Endothelial cell of umbilical vein (primary cell): ENCODE measurements at regions not wholly inside any gene's neighbourhood (a gene's known extent, or its start where the extent isn't known, plus 50 kb on each side); places are given as distances from the start of the nearest gene placed in this dataset.

Source experiments
- BruUV-seq: library from RNA; stranded (reverse); fragments of 400-500 nt; replicated peaks from 2 replicates; lab custom pipeline; 2021; lab: Mats Ljungman, UMichigan
- CTCF ChIA-PET: fragments of 300-600, 350-600 bp; sonication (Branson Sonifier 250); formaldehyde crosslinking; loops from one replicate; lab custom pipeline; 2021; ENCODE audit warnings: antibody characterized with exemption, inconsistent platforms; lab: Charles Lee
- POLR2A ChIA-PET: fragments of 300-600, 350-600 bp; sonication (Branson Sonifier 250); formaldehyde crosslinking; loops from one replicate; lab custom pipeline; 2021; ENCODE audit warnings: antibody characterized with exemption, inconsistent platforms; lab: Charles Lee
- DNase-seq: peaks from one replicate; pipeline ENCODE4 v3.0.0-alpha.2; 2011; ENCODE audit warnings: low read depth, low spot score
- FAIRE-seq: peaks from 2 replicates; lab custom pipeline; 2011; peaks lifted over from hg19 to GRCh38; lab: Jason Lieb, UNC
- H2AFZ ChIP-seq: 2 replicates; pipeline ENCODE4 v1.6.0; 2012; ENCODE audit warnings: low read depth, low read length, control low read depth, inconsistent platforms
- H3K27ac ChIP-seq: 2 replicates; pipeline ENCODE4 v1.5.1; 2011; ENCODE audit warnings: low read depth, mild to moderate bottlenecking, control low read depth, low read length, moderate library complexity; ENCODE audit not compliant: insufficient read depth
- H3K27me3 ChIP-seq, 2 experiments: 2 replicates each; pipeline versions ENCODE4 v1.6.0 to v1.6.1; 2011; ENCODE audit warnings: low read length in 2 of 2, mixed read lengths in 1 of 2; ENCODE audit not compliant: control insufficient read depth in 2 of 2, insufficient read depth in 2 of 2
- H3K36me3 ChIP-seq, 2 experiments: 2 replicates in 1 of 2; 3 replicates in 1 of 2; pipeline ENCODE4 v1.5.1; 2011; ENCODE audit warnings: low read length in 2 of 2, mild to moderate bottlenecking in 1 of 2, moderate library complexity in 1 of 2; ENCODE audit not compliant: control insufficient read depth in 2 of 2, insufficient read depth in 2 of 2; ENCODE audit errors: extremely low read depth in 1 of 2
- H3K4me1 ChIP-seq: 3 replicates; pipeline ENCODE4 v1.5.1; 2011; ENCODE audit warnings: mild to moderate bottlenecking, low read length; ENCODE audit not compliant: control insufficient read depth, insufficient read depth; ENCODE audit errors: extremely low read depth
- H3K4me2 ChIP-seq: 2 replicates; pipeline ENCODE4 v1.6.1; 2011; ENCODE audit warnings: low read length, control low read depth, mixed read lengths; ENCODE audit not compliant: insufficient read depth
- H3K4me3 ChIP-seq, 3 experiments: fragments of 200-600 bp in 1 of 3; sonication (generic), shearing (Covaris generic) in 1 of 3; replicated peaks in 1 of 3; 2 replicates each; pipeline ENCODE4 v1.5.1; 2011 to 2016; ENCODE audit warnings: control low read depth in 3 of 3, low read length in 3 of 3, mild to moderate bottlenecking in 2 of 3, inconsistent platforms in 1 of 3, low read depth in 1 of 3, moderate library complexity in 1 of 3; ENCODE audit not compliant: insufficient read depth in 1 of 3
- H3K79me2 ChIP-seq: 2 replicates; pipeline ENCODE4 v1.6.0; 2012; ENCODE audit warnings: low read length, inconsistent platforms; ENCODE audit not compliant: control insufficient read depth, insufficient read depth
- H3K9ac ChIP-seq: replicated peaks from 2 replicates; pipeline ENCODE3; 2011; ENCODE audit warnings: low read length, control low read depth; ENCODE audit not compliant: insufficient read depth; ENCODE audit errors: extremely low read depth
- H3K9me1 ChIP-seq: replicated peaks from 3 replicates; pipeline ENCODE4 v1.6.0; 2011; ENCODE audit warnings: mild to moderate bottlenecking, low read length; ENCODE audit not compliant: control insufficient read depth, insufficient read depth; ENCODE audit errors: extremely low read depth
- H3K9me3 ChIP-seq: replicated peaks from 2 replicates; pipeline ENCODE4 v1.5.1; 2012; ENCODE audit warnings: low read length, inconsistent platforms; ENCODE audit not compliant: control insufficient read depth, insufficient read depth
- H4K20me1 ChIP-seq: replicated peaks from 2 replicates; pipeline ENCODE3; 2011; ENCODE audit warnings: mild to moderate bottlenecking, low read length; ENCODE audit not compliant: control insufficient read depth, insufficient read depth; ENCODE audit errors: extremely low read depth
- GATA2 ChIP-seq: IDR thresholded peaks from 2 replicates; pipeline ENCODE4 v1.7.0; 2011; ENCODE audit warnings: low read depth, mild to moderate bottlenecking, moderate library complexity, mixed read lengths, low read length; ENCODE audit not compliant: insufficient read length, insufficient read depth
- JUN ChIP-seq: IDR thresholded peaks from 2 replicates; pipeline ENCODE4 v1.6.1; 2011; ENCODE audit warnings: borderline replicate concordance, low read depth; ENCODE audit not compliant: insufficient read length, insufficient read depth
- POLR2A ChIP-seq: IDR thresholded peaks from 2 replicates; pipeline ENCODE4 v1.6.1; 2012; ENCODE audit warnings: low read depth, mild to moderate bottlenecking, control low read depth, low read length
- dilution Hi-C: fragments of 300-500 bp; cut with MboI; formaldehyde crosslinking; loops from one replicate; pipeline ENCODE4 v1.15.0; 2019; ENCODE audit warnings: low sequenced_read_pairs; ENCODE audit not compliant: extremely low pct_ligation_motif_present
- intact Hi-C: fragments of 100-400 bp; cut with micrococcal nuclease; formaldehyde crosslinking; loops from one replicate; pipeline ENCODE4 v1.10.0; 2022

- POLR2A ChIA-PET: no interaction called here
These were observed 164.2 kb upstream of the DCN start for GRCh38 chr12:91346827-91347226.

GRCh38 chr12:91344408-91344807 lies 161.8 kb upstream of the DCN start:
- ChIA-PET CTCF (interaction anchor here (2.1 kb wide), 1 partner anchor 11 kb away, joined by 8 read pairs; no protein-coding TSS in a partner anchor), POLR2A (no interaction called here)
- Histone ChIP-seq H3K27ac (no peak overlapping the region), H3K9me1 (no peaks in the 10 kb centered on the region), H3K27me3 (no peaks in the 10 kb centered on the region), H3K4me1 (no peaks in the 10 kb centered on the region), H3K79me2 (no peaks in the 10 kb centered on the region), H2AFZ (no peak overlapping the region), H3K9ac (no peak overlapping the region), H3K36me3 (no peaks in the 10 kb centered on the region), H3K9me3 (no peaks in the 10 kb centered on the region), H3K4me2 (no peak overlapping the region), H4K20me1 (no peaks in the 10 kb centered on the region), H3K4me3 (no peak overlapping the region)
- intact Hi-C loops: no loop called here
- no TSS peak for BruUV-seq
- TF ChIP-seq GATA2: no peak
- no peak for TF ChIP-seq POLR2A
- FAIRE-seq: no peak
- dilution Hi-C loops: no loop called here
- no peak for DNase-seq

More at GRCh38 chr12:91346827-91347226, 164.2 kb upstream of the DCN start:
- no peaks in the 10 kb centered on the region for H3K36me3 ChIP-seq
- CTCF ChIA-PET: interaction anchor here (1.2 kb wide), 1 partner anchor 20 kb away, joined by 11 read pairs; no protein-coding TSS in a partner anchor
- no peak overlapping the region for H3K27ac ChIP-seq
- no peaks in the 10 kb centered on the region for H3K79me2 ChIP-seq
- no peak overlapping the region for H3K4me3 ChIP-seq
- H3K9me3 ChIP-seq: no peaks in the 10 kb centered on the region
- no peak overlapping the region for H3K9ac ChIP-seq
- H3K27me3 ChIP-seq: no peaks in the 10 kb centered on the region
- no peaks in the 10 kb centered on the region for H3K4me1 ChIP-seq
- no peak for TF ChIP-seq JUN
- dilution Hi-C loops: no loop called here
- intact Hi-C loops: no loop called here
- no peaks in the 10 kb centered on the region for H4K20me1 ChIP-seq
- no peak overlapping the region for H3K4me2 ChIP-seq
- H3K9me1 ChIP-seq: no peaks in the 10 kb centered on the region
- no TSS peak for BruUV-seq
- FAIRE-seq (no peak), DNase-seq (no peak)
- no peak overlapping the region for H2AFZ ChIP-seq
